ENCODE measurements at regions not wholly inside any gene's neighbourhood (a gene's known extent, or its start where the extent isn't known, plus 50 kb on each side); places are given as distances from the start of the nearest gene placed in this dataset.
A peak's percentile ranks its signal among the peaks of the same experiment; 100 is the strongest.

DNA sequence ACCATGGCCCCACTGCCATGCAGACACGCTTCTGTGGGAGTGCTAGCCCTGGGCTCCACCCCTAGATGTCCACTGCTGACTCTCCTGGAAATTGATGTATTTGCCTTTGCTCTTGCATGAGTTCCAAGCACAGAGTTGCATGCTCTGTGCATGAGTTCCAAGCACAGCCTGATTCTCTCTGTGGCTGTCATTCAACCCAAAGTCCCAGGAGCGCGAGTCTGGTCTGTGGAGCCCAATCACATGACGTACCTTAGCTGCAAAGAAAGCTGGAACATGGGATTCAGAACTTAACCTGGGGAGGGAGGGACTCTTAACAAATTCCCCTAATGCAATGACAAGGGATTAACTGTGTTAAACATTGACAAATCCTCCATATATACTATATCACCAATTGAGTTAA, 114.3 kb upstream of the SLC24A3 start:
- peak in 1 of 11 donors; percentile 15 for DNase-seq (ENCODE audit: extremely low read depth in 1 of 11, low read depth in 9 of 11, low spot score in 4 of 11)

DNA sequence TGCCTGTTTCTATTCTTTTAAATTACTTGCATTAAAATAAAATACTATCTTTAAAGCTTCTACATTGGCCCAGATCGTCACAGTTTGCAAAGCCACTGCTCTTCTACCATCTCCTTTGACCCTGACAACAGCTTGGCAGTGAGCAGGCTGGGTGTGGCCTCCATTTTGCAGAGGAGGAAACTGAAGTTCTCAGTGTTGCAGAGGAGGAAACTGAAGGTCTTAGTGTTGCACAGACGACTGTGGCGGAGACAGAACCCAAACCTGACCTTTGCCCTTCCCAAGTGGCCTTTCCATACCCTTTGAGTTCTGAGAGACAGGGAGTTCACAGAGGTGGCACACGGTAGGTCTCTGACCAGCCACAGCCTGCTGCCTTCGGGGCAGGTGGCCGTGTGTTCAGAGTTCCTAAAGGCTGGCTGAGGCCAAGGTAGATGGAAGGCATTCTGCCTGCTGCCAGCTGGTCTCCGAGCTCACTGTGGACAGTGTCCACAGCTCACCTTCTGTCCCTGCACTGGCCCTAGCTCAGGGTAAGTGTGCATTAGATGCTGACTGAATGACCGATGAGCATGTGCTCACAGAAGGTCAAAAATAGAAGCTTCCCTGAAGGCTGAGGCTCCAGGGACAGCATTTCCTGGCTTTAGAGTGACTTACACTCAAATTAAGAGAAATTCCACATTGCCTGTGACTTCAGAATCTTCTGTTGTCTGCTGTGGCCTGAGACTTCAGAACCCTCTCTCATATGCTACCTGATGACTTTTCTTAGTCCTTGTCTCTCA, 113.5 kb upstream of the SLC24A3 start:
- DNase-seq (ENCODE audit: extremely low read depth in 1 of 11, low read depth in 9 of 11, low spot score in 4 of 11), result no peak

DNA sequence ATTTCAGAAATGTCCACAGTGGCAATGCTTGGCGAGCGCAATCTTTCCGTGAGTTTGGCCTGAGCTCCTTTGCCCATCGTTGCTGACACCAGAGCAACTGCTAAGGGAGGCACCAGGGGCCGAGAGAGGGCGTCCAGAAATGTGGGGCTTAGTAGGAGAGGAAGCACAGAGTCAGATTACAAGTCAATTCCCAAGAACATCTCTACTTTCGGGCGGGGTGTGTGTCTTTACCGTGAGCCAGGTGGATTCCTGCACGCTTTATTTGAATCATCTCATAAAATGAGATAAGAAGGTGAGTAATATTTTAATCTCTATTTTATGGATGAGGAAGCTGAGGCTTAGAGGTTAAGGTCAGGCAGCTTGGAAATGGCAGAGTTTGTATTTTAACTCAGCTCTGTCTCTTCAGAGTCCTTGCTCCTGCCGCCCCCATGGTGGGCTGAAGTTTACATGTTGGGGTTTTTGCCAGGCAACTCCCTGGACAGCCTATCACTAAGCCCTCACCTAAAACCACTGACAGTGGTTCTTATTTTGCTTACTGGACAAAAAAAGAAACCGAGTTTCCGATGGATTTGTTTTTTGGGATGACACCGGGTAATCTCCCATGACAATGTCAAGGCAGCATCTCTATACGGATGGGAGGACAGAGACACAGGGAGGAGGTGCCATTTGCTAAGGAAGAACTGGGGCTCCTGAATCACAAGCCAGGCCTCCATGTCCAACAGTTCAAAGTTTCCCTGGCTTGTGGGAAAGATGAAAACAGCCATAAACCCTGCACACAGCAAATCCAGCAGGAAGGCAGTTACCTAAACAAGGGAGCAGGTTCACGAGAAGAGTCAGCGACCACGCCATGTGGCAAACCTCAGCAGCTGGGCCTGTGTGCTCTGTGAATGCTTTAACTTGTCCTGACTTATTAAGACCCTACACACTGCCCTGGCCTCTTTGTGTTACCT, 112.6 kb upstream of the SLC24A3 start:
- no peak for DNase-seq (ENCODE audit: extremely low read depth in 1 of 11, low read depth in 9 of 11, low spot score in 4 of 11)

DNA sequence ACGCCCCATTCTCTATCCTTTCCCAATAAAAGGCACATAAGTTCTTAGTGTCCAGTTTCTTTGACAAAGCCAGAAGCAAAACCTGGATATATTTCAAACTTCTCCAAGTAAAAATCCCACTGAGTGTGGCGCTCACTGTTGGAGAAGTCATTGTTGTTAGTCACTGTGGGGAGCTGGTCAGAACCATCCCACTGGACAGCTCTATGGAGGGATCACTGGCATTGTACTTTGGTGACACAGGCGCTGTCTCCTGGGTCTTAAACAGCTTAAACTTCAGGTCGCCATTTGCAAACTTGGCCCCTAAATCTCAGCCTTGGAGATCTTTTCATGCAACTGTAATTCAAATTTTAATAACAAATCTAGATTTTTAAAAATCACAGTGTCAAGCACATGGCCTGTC, 111.5 kb upstream of the SLC24A3 start:
- no peak for DNase-seq (ENCODE audit: extremely low read depth in 1 of 11, low read depth in 9 of 11, low spot score in 4 of 11)

DNA sequence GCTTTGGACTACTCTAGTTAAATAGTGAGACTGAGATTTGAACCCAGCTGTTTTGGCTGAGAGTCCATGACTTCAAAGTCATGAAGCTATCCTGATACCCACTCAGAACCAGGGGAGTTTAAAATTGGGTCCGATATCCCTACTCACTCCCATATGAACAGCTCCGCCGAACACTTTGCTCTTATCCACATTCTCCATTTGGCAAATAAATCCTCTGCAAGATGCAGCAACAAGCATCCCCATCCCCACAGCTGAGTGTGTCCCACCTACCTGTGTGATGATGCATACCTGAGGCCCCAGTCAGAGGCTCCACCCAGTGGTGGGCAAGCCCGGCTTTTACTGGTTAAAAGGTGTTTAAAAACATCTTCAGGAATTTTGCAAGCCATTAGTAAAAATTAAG, 108.3 kb upstream of the SLC24A3 start:
- DNase-seq (ENCODE audit: extremely low read depth in 1 of 11, low read depth in 9 of 11, low spot score in 4 of 11), result no peak

DNA sequence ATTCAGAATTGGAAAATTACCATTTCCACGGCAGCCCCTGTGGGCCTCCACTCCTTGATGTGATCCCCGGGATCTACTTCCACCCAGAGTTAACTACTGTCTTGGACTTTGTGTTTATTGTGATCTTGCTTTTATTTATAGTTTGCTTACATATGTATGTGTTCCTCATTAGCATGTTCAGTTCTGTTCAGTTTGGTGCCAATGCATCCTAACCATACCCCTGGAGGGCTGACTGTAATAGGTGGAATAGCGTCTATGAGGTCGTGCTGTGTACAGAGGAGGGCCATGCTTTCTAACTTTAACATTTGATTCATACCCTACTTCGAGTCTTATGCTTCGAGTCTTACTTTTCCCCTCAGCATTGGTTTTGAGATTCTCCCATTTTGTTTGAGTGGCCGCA, 104.3 kb upstream of the SLC24A3 start:
- no peak for DNase-seq (ENCODE audit: extremely low read depth in 1 of 11, low read depth in 9 of 11, low spot score in 4 of 11)

DNA sequence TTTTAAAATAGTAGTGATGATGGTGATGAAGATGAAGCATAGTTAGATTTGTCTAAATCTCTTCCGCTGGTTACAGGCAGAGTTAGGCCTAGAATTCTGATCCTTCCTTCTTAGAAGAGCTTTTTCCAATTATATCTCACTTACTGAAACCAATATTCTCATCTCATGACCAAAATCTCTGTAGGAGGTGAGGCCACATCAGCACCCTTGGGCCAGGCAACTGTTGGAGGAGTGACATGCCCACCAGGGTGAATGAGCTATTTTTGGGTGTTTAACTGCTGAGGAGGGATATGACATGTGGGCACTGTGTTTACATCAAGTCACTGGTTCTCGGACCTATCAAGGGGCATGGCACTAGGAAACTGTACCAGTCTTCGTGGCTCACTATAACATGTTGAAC, 102.2 kb upstream of the SLC24A3 start:
- no peak for DNase-seq (ENCODE audit: extremely low read depth in 1 of 11, low read depth in 9 of 11, low spot score in 4 of 11)

DNA sequence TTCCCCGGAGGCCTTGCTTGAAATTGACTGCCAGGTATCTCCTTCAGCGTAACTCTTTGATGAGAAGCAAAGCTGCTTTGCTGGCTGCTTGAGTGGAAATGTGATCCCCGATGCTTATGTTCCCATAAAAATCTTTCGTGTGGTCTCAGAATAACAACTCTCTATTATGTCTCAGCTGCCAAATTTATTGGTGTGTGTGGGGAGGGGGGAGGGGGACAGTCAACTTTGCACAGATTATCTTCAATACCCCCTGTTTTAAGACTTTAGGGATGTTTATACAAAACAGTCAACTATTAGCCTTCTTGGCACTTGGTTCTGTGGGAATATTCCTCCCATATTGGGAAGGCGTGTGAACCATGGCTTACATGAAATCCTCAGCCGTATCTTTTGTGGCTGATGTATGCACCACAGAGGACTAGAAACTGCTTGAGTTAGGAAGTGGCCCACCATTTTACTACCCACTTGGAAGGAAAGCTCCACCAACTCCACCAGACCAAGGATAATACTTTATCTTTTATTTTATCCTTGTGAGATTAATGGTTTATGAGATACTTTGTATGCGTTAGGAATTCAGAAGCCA, 101.5 kb upstream of the SLC24A3 start:
- DNase-seq (ENCODE audit: extremely low read depth in 1 of 11, low read depth in 9 of 11, low spot score in 4 of 11), result no peak

DNA sequence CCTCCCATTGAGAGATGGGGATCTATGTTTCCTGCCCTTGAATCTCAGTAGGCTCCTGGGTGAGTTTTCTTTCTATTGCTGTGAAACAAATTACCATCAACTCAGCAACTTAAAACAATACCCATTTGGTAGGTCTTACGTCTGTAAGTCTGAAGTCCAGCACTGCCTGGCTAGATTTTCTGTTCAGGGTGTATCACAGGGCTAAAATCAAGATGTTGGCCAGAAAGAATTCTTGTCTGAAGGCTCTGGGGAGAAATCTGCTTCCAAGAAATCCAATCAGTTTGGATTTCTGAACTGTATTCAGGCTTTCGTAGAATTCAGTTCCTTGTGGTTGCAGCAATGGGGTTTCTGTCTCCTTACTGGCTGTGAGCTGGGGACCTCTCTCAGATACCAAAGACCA, 99.6 kb upstream of the SLC24A3 start:
- no peak for DNase-seq (ENCODE audit: extremely low read depth in 1 of 11, low read depth in 9 of 11, low spot score in 4 of 11)

DNA sequence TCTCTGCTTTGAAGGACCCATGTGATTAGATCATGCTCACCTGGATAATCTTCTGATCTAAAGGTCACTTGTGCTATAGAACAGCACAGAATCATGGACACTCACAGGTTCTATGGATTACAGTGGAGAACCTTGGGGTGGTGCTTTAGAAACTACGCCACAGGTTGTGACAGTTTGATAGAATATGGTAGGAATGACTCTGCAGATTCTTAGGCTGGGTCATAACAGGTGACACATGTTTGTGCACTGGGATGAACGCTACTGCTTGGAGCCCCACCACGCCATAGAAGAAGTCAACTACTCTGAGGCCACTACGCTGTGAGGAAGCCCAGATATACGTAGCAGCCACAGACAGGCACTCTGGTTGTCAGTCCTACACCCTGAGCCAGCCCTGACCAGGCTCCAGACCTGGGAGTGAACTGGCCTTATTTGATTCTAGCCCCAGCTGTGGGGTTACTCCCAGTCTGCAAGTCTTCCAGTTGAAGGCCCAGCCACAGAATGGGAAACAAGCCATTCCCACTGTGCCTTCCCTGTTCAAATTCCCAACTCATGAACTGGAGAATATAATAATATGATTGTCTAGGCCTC, 99.0 kb upstream of the SLC24A3 start:
- DNase-seq (ENCODE audit: extremely low read depth in 1 of 11, low read depth in 9 of 11, low spot score in 4 of 11), result no peak

DNA sequence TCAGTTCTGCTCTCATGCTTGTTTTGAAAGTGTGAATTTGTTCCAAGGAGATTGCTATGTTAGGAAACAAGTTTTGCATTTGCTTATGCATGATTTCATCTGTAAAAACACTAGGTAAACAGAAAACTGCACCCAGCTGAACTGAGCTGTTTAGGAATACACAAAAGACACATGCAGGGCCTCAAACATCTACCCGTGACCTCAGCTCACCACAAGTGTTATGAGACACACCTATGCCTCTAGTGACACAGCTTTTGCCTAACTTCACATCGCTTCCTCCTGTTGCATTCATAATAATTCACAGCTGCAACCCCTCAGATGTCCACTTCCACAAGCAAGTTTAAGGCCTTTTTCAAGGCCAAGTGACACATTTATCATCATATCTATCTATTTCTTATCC, 98.0 kb upstream of the SLC24A3 start:
- no peak for DNase-seq (ENCODE audit: extremely low read depth in 1 of 11, low read depth in 9 of 11, low spot score in 4 of 11)

DNA sequence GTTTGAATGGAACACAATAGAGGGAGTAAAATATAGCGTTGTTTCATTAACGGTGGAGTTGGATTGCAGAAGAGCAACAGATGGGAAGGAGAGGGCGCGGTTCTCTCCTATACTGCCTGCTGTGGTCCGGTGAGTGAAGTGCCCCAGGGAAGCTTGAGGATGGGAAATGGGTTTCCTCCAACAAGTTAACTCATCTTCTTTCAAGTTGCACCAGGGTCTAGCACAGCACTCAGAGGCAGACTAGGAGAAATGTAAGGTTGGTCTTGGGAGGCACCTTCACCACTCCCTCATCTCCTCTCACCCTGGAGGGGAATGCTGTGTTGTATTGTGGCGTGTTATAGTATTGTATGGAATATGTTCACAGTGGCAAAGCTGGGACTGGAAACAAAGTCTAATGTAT, 96.9 kb upstream of the SLC24A3 start:
- DNase-seq (ENCODE audit: extremely low read depth in 1 of 11, low read depth in 9 of 11, low spot score in 4 of 11), result no peak

DNA sequence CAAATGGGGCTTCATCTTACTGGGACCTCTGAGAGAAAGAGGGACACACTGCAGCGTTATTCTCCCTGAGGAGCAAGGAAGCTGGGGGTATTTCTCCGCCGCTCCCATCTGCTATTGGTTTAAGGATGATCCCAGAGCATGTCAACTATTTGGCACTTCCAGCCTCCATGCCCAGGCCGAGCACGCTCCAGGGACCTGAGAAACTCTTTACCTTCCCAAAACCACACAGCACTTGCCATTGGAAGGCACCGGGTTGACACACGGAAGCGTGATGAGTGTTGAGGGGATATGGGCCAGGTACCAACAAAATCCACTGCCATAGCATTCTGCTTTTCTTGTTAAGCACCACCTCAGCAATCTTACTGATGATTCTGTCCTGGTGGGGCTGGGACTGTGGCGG, 92.4 kb upstream of the SLC24A3 start:
- no peak for DNase-seq (ENCODE audit: extremely low read depth in 1 of 11, low read depth in 9 of 11, low spot score in 4 of 11)

DNA sequence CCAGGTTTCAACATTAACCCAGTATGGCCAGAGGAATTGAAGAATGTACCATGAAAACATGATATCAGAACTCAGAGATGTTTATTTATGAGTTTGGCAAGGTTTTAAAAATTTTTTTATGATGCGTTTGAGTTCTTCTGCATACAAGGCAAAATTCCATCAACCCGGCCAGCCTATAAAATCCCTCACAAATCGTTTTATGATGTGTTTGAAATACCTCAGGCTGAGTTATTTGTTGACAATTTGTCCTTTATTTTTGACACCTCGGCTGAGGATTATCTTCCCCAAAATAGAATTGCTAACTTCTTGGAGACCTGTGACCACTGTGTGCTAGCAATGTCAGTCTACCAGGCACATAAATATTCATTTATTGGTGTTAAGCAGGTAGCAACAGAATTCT, 91.9 kb upstream of the SLC24A3 start:
- DNase-seq (ENCODE audit: extremely low read depth in 1 of 11, low read depth in 9 of 11, low spot score in 4 of 11), result no peak

DNA sequence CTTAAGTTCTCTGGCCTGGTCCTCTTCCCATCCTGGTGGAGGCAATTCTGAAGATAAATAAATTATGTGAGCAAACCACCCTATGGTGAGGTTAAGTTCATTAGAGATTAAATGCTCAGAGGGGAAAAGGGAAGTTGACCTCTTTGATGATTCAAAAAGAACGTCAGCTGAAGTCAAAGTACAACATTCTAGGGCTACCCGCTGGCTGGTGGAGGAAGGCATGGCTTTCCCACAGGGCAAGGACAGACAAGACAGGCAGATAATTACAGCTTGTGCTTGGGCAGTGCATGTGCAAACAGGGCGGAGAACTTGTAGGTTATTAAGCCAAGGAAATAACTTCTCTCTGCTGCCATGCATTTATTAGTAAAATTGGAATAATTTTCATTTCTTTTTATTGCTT, 91.0 kb upstream of the SLC24A3 start:
- DNase-seq (ENCODE audit: extremely low read depth in 1 of 11, low read depth in 9 of 11, low spot score in 4 of 11), result no peak

DNA sequence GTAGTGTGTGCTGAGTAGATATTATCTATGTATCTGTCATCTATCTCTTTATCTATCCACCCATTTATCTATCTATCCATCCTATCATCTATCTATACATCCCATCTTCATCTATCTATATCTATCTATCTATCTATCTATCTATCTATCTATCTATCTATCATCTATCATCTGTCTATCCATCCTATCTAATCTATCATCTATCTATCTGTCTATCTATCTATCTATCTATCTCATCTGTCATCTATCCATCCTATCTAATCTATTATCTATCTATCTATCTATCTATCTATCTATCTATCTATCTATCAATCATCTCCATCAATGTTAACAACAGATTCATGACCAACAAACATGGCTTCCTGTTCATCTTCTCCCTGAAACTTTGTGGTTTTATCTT, 90.5 kb upstream of the SLC24A3 start:
- DNase-seq (ENCODE audit: extremely low read depth in 1 of 11, low read depth in 9 of 11, low spot score in 4 of 11), result no peak

DNA sequence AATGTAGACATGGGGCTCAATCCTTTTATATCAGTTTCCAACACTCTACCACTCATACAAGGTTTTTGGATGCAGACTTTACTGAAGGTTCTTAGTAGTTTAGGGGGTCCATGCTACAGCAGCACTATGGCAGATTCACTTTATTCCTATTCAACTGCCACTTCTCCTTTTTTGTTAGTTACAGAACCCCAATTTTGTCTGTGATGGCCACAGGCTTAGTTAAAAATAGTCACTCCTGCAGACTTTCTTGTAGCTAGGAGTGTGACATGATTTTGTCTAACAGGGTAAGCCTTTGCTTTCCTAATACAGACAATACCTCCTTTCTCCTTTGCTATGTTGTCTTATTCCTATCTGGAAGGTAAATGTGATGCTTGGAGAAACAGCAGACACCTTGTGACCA, 90.0 kb upstream of the SLC24A3 start:
- DNase-seq (ENCODE audit: extremely low read depth in 1 of 11, low read depth in 9 of 11, low spot score in 4 of 11), result no peak

DNA sequence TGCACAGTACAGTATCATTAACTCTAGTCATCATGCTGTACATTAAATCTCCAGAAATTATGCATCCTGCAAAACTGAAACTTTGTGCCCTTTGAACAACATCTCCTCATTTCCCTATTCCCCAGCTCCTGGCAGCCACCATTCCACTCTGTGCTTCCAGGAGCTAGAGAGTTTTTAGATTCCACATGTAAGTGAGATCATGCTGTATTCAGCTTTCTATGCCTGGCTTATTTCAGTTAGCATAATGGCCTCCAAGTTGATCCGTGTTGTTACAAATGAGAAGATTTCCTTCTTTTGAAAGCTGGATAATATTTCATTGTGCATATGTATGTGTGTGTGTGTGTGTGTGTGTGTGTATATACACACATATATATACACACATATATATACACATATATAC, 86.9 kb upstream of the SLC24A3 start:
- DNase-seq (ENCODE audit: extremely low read depth in 1 of 11, low read depth in 9 of 11, low spot score in 4 of 11), result no peak

DNA sequence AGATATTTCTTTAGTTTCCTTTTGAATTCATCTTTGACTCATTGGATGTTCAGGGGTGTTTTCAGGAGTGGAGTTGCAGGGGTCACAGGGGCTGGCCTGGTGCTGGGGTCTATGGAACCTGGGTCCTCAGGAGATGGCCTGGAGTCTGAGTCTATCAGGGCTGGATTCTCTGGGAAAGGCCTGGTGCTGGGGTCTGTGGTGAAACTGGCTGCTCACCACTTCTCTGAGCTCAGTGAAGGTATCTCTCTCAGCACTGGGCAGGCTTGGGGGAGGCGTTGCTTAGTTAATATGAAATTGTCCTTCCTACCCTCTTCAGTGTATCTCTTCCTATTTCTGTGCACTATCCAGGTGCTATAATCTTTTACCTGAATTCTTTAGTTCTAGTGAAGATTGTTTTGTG, 83.1 kb upstream of the SLC24A3 start:
- DNase-seq (ENCODE audit: extremely low read depth in 1 of 11, low read depth in 9 of 11, low spot score in 4 of 11), result no peak
